Endothelial cell of umbilical vein (primary cell): ENCODE measurements at regions not wholly inside any gene's neighbourhood (a gene's known extent, or its start where the extent isn't known, plus 50 kb on each side); places are given as distances from the start of the nearest gene placed in this dataset.

Experiments used
- BruUV-seq: library from RNA; stranded (reverse); fragments of 400-500 nt; replicated peaks from 2 replicates; lab custom pipeline; 2021; lab: Mats Ljungman, UMichigan
- CTCF ChIA-PET: fragments of 300-600, 350-600 bp; sonication (Branson Sonifier 250); formaldehyde crosslinking; loops from one replicate; lab custom pipeline; 2021; ENCODE audit warnings: antibody characterized with exemption, inconsistent platforms; lab: Charles Lee
- POLR2A ChIA-PET: fragments of 300-600, 350-600 bp; sonication (Branson Sonifier 250); formaldehyde crosslinking; loops from one replicate; lab custom pipeline; 2021; ENCODE audit warnings: antibody characterized with exemption, inconsistent platforms; lab: Charles Lee
- DNase-seq: peaks from one replicate; pipeline ENCODE4 v3.0.0-alpha.2; 2011; ENCODE audit warnings: low read depth, low spot score
- FAIRE-seq: peaks from 2 replicates; lab custom pipeline; 2011; peaks lifted over from hg19 to GRCh38; lab: Jason Lieb, UNC
- H2AFZ ChIP-seq: 2 replicates; pipeline ENCODE4 v1.6.0; 2012; ENCODE audit warnings: low read depth, low read length, control low read depth, inconsistent platforms
- H3K27ac ChIP-seq: 2 replicates; pipeline ENCODE4 v1.5.1; 2011; ENCODE audit warnings: low read depth, mild to moderate bottlenecking, control low read depth, low read length, moderate library complexity; ENCODE audit not compliant: insufficient read depth
- H3K27me3 ChIP-seq, 2 experiments: 2 replicates each; pipeline versions ENCODE4 v1.6.0 to v1.6.1; 2011; ENCODE audit warnings: low read length in 2 of 2, mixed read lengths in 1 of 2; ENCODE audit not compliant: control insufficient read depth in 2 of 2, insufficient read depth in 2 of 2
- H3K36me3 ChIP-seq, 2 experiments: 2 replicates in 1 of 2; 3 replicates in 1 of 2; pipeline ENCODE4 v1.5.1; 2011; ENCODE audit warnings: low read length in 2 of 2, mild to moderate bottlenecking in 1 of 2, moderate library complexity in 1 of 2; ENCODE audit not compliant: control insufficient read depth in 2 of 2, insufficient read depth in 2 of 2; ENCODE audit errors: extremely low read depth in 1 of 2
- H3K4me1 ChIP-seq: 3 replicates; pipeline ENCODE4 v1.5.1; 2011; ENCODE audit warnings: mild to moderate bottlenecking, low read length; ENCODE audit not compliant: control insufficient read depth, insufficient read depth; ENCODE audit errors: extremely low read depth
- H3K4me2 ChIP-seq: 2 replicates; pipeline ENCODE4 v1.6.1; 2011; ENCODE audit warnings: low read length, control low read depth, mixed read lengths; ENCODE audit not compliant: insufficient read depth
- H3K4me3 ChIP-seq, 3 experiments: fragments of 200-600 bp in 1 of 3; sonication (generic), shearing (Covaris generic) in 1 of 3; replicated peaks in 1 of 3; 2 replicates each; pipeline ENCODE4 v1.5.1; 2011 to 2016; ENCODE audit warnings: control low read depth in 3 of 3, low read length in 3 of 3, mild to moderate bottlenecking in 2 of 3, inconsistent platforms in 1 of 3, low read depth in 1 of 3, moderate library complexity in 1 of 3; ENCODE audit not compliant: insufficient read depth in 1 of 3
- H3K79me2 ChIP-seq: 2 replicates; pipeline ENCODE4 v1.6.0; 2012; ENCODE audit warnings: low read length, inconsistent platforms; ENCODE audit not compliant: control insufficient read depth, insufficient read depth
- H3K9ac ChIP-seq: replicated peaks from 2 replicates; pipeline ENCODE3; 2011; ENCODE audit warnings: low read length, control low read depth; ENCODE audit not compliant: insufficient read depth; ENCODE audit errors: extremely low read depth
- H3K9me1 ChIP-seq: replicated peaks from 3 replicates; pipeline ENCODE4 v1.6.0; 2011; ENCODE audit warnings: mild to moderate bottlenecking, low read length; ENCODE audit not compliant: control insufficient read depth, insufficient read depth; ENCODE audit errors: extremely low read depth
- H3K9me3 ChIP-seq: replicated peaks from 2 replicates; pipeline ENCODE4 v1.5.1; 2012; ENCODE audit warnings: low read length, inconsistent platforms; ENCODE audit not compliant: control insufficient read depth, insufficient read depth
- H4K20me1 ChIP-seq: replicated peaks from 2 replicates; pipeline ENCODE3; 2011; ENCODE audit warnings: mild to moderate bottlenecking, low read length; ENCODE audit not compliant: control insufficient read depth, insufficient read depth; ENCODE audit errors: extremely low read depth
- CTCF ChIP-seq, 2 donors: IDR thresholded peaks; 1 replicate in 1 of 2; 2 replicates in 1 of 2; pipeline ENCODE4 v1.5.1; 2011; ENCODE audit warnings: low read length in 2 of 2, mild to moderate bottlenecking in 2 of 2, moderate library complexity in 2 of 2, control low read depth in 1 of 2, inconsistent platforms in 1 of 2, low read depth in 1 of 2; ENCODE audit not compliant: insufficient read depth in 1 of 2; ENCODE audit errors: extremely low read depth in 1 of 2
- EZH2 ChIP-seq: IDR thresholded peaks from 2 replicates; pipeline ENCODE4 v1.6.1; 2012; ENCODE audit warnings: borderline replicate concordance, low read depth, mild to moderate bottlenecking, moderate library complexity, low read length, inconsistent platforms; ENCODE audit not compliant: severe bottlenecking
- FOS ChIP-seq: IDR thresholded peaks from 2 replicates; pipeline ENCODE4 v1.6.1; 2011; ENCODE audit warnings: mild to moderate bottlenecking, low read length, moderate library complexity, borderline replicate concordance; ENCODE audit not compliant: insufficient read depth
- GATA2 ChIP-seq: IDR thresholded peaks from 2 replicates; pipeline ENCODE4 v1.7.0; 2011; ENCODE audit warnings: low read depth, mild to moderate bottlenecking, moderate library complexity, mixed read lengths, low read length; ENCODE audit not compliant: insufficient read length, insufficient read depth
- JUN ChIP-seq: IDR thresholded peaks from 2 replicates; pipeline ENCODE4 v1.6.1; 2011; ENCODE audit warnings: borderline replicate concordance, low read depth; ENCODE audit not compliant: insufficient read length, insufficient read depth
- MAX ChIP-seq: IDR thresholded peaks from 2 replicates; pipeline ENCODE4 v1.6.1; 2011; ENCODE audit not compliant: insufficient read depth, insufficient read length
- MYC ChIP-seq: IDR thresholded peaks from one replicate; pipeline ENCODE4 v1.6.1; 2011; ENCODE audit warnings: mild to moderate bottlenecking, low read depth, low read length
- POLR2A ChIP-seq: IDR thresholded peaks from 2 replicates; pipeline ENCODE4 v1.6.1; 2012; ENCODE audit warnings: low read depth, mild to moderate bottlenecking, control low read depth, low read length
- POLR2AphosphoS5 ChIP-seq: IDR thresholded peaks from 2 replicates; pipeline ENCODE4 v1.6.1; 2012; ENCODE audit warnings: low read depth, mild to moderate bottlenecking, control low read depth, low read length, moderate library complexity; ENCODE audit not compliant: insufficient read depth
- dilution Hi-C: fragments of 300-500 bp; cut with MboI; formaldehyde crosslinking; loops from one replicate; pipeline ENCODE4 v1.15.0; 2019; ENCODE audit warnings: low sequenced_read_pairs; ENCODE audit not compliant: extremely low pct_ligation_motif_present
- intact Hi-C: fragments of 100-400 bp; cut with micrococcal nuclease; formaldehyde crosslinking; loops from one replicate; pipeline ENCODE4 v1.10.0; 2022

DNA sequence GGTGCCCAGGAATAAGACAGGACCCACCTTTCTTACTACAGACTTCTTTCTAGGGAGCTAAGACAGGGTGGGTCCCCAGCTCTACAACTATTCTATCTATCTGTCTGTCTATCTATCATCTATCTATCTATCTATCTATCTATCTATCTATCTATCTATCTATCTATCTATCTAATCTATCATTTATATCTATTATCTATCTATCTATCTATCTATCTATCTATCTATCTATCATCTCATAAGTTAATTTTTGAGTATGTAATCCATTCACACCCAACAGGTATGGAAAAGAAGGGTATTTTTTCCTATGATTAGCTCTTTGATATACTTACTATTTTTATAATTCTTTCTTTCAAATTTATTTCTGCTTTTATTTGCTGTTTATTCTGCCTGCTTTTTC lies 55.9 kb downstream of the BAMBI start:
- no peaks in the 10 kb centered on the region for H3K9me3 ChIP-seq
- dilution Hi-C loops = no loop called here
- intact Hi-C loops = no loop called here
- H3K36me3 ChIP-seq = no peaks in the 10 kb centered on the region
- TF ChIP-seq FOS (no peak), GATA2 (no peak), POLR2AphosphoS5 (no peak), CTCF (IDR thresholded peaks at IDR 0.05; ENCODE audit: extremely low read depth in 1 of 2, insufficient read depth in 1 of 2, low read depth in 1 of 2, low read length in 2 of 2) (no peak), JUN (no peak), POLR2A (no peak), EZH2 (no peak), MAX (no peak), MYC (no peak)
- FAIRE-seq (no peak), DNase-seq (no peak)
- no TSS peak for BruUV-seq
- no peaks in the 10 kb centered on the region for H3K4me1 ChIP-seq
- no peak overlapping the region for H3K4me2 ChIP-seq
- H2AFZ ChIP-seq = no peak overlapping the region
- H3K4me3 ChIP-seq = no peak overlapping the region
- no peak overlapping the region for H3K9ac ChIP-seq
- ChIA-PET CTCF (no interaction called here), POLR2A (no interaction called here)
- H3K9me1 ChIP-seq = no peaks in the 10 kb centered on the region
- H3K79me2 ChIP-seq = no peaks in the 10 kb centered on the region
- H3K27ac ChIP-seq = no peak overlapping the region
- H4K20me1 ChIP-seq = no peaks in the 10 kb centered on the region
- peaks cover 2 to 8% of the 10 kb centered on the region in 2 experiments for H3K27me3 ChIP-seq
